IMR-90 (cell line): ENCODE measurements at regions not wholly inside any gene's neighbourhood (a gene's known extent, or its start where the extent isn't known, plus 50 kb on each side); places are given as distances from the start of the nearest gene placed in this dataset.

ENCODE experiments used
- ATAC-seq: fragments of 200-7000 bp; cut with Tn5 transposase; 2 replicates; pipeline ENCODE4 v1.9.1; 2020; ENCODE audit warnings: low read depth, mild to moderate bottlenecking, moderate library complexity
- BruUV-seq: library from RNA; stranded (reverse); fragments of 400-500 nt; replicated peaks from 2 replicates; lab custom pipeline; 2021; lab: Mats Ljungman, UMichigan
- CTCF ChIA-PET: fragments of 300-600 bp; formaldehyde crosslinking; extraction: SDS; loops from one replicate; lab custom pipeline; 2021; ENCODE audit warnings: antibody characterized with exemption; lab: Yijun Ruan, JAX
- POLR2A ChIA-PET: fragments of 300-600 bp; sonication (Branson Sonifier 250); formaldehyde crosslinking; loops from one replicate; lab custom pipeline; 2022; ENCODE audit warnings: antibody characterized with exemption; ENCODE audit not compliant: unreplicated experiment; lab: Charles Lee
- DNase-seq: peaks from one replicate; pipeline ENCODE4 v3.0.0; 2013
- H2AFZ ChIP-seq: replicated peaks from 2 replicates; pipeline ENCODE3; 2013; ENCODE audit warnings: low read length, mild to moderate bottlenecking; ENCODE audit not compliant: poor library complexity
- H2AK5ac ChIP-seq: 2 replicates; pipeline ENCODE4 v1.6.1; 2013; ENCODE audit warnings: low read depth, low read length, inconsistent platforms
- H2AK9ac ChIP-seq: replicated peaks from 2 replicates; pipeline ENCODE3; 2013; ENCODE audit warnings: mild to moderate bottlenecking, low read depth, low read length, moderate library complexity; ENCODE audit not compliant: poor library complexity
- H2BK120ac ChIP-seq: 2 replicates; pipeline ENCODE4 v1.6.1; 2013; ENCODE audit warnings: low read depth, low read length, inconsistent platforms
- H2BK15ac ChIP-seq: 3 replicates; pipeline ENCODE4 v1.6.1; 2013; ENCODE audit warnings: low read depth, low read length, inconsistent platforms
- H2BK20ac ChIP-seq: 2 replicates; pipeline ENCODE4 v1.6.1; 2013; ENCODE audit warnings: low read depth, mild to moderate bottlenecking, inconsistent platforms, low read length, moderate library complexity
- H2BK5ac ChIP-seq: 2 replicates; pipeline ENCODE4 v1.6.1; 2013; ENCODE audit warnings: mild to moderate bottlenecking, low read depth, low read length, inconsistent platforms; ENCODE audit not compliant: poor library complexity, severe bottlenecking
- H3K14ac ChIP-seq: replicated peaks from 2 replicates; pipeline ENCODE4 v1.6.1; 2013; ENCODE audit warnings: low read depth, low read length, inconsistent platforms
- H3K18ac ChIP-seq: 2 replicates; pipeline ENCODE4 v1.6.1; 2013; ENCODE audit warnings: low read depth, low read length, control low read depth
- H3K23ac ChIP-seq: 2 replicates; pipeline ENCODE4 v1.6.1; 2013; ENCODE audit warnings: low read depth, low read length, inconsistent platforms
- H3K27ac ChIP-seq: 2 replicates; pipeline ENCODE4 v1.5.1; 2013; ENCODE audit warnings: mild to moderate bottlenecking, control low read depth, low read length; ENCODE audit not compliant: insufficient read depth
- H3K27me3 ChIP-seq: 2 replicates; pipeline ENCODE4 v1.6.1; 2013; ENCODE audit warnings: low read length; ENCODE audit not compliant: control insufficient read depth, insufficient read depth
- H3K36me3 ChIP-seq: 2 replicates; pipeline ENCODE4 v1.6.1; 2013; ENCODE audit warnings: low read length, mixed read lengths; ENCODE audit not compliant: control insufficient read depth, insufficient read depth
- H3K4ac ChIP-seq: 2 replicates; pipeline ENCODE4 v1.6.1; 2013; ENCODE audit warnings: low read depth, low read length, inconsistent platforms
- H3K4me1 ChIP-seq: 2 replicates; pipeline ENCODE4 v1.6.1; 2013; ENCODE audit warnings: low read length, mixed read lengths; ENCODE audit not compliant: control insufficient read depth, insufficient read depth
- H3K4me2 ChIP-seq: 2 replicates; pipeline ENCODE4 v1.6.1; 2013; ENCODE audit warnings: low read depth, mild to moderate bottlenecking, control low read depth, low read length, moderate library complexity
- H3K4me3 ChIP-seq: 2 replicates; pipeline ENCODE4 v1.5.1; 2013; ENCODE audit warnings: low read depth, mild to moderate bottlenecking, control low read depth, low read length, moderate library complexity; ENCODE audit not compliant: insufficient read depth
- H3K56ac ChIP-seq: 2 replicates; pipeline ENCODE4 v1.6.1; 2013; ENCODE audit warnings: low read length, inconsistent platforms; ENCODE audit not compliant: insufficient read depth; ENCODE audit errors: extremely low read depth
- H3K79me1 ChIP-seq, 2 experiments: 2 replicates each; pipeline ENCODE4 v1.6.1; 2013; ENCODE audit warnings: low read length in 2 of 2, inconsistent platforms in 1 of 2, low read depth in 1 of 2
- H3K9ac ChIP-seq: 2 replicates; pipeline ENCODE4 v1.6.1; 2013; ENCODE audit warnings: low read depth, low read length, control low read depth
- H3K9me1 ChIP-seq: 2 replicates; pipeline ENCODE4 v1.6.1; 2013; ENCODE audit warnings: low read length, inconsistent platforms; ENCODE audit not compliant: insufficient read depth
- H3K9me3 ChIP-seq: 2 replicates; pipeline ENCODE4 v1.6.1; 2013; ENCODE audit warnings: low read length; ENCODE audit not compliant: control insufficient read depth, insufficient read depth
- H4K20me1 ChIP-seq: 2 replicates; pipeline ENCODE4 v1.6.1; 2013; ENCODE audit warnings: low read length, inconsistent platforms; ENCODE audit not compliant: insufficient read depth
- H4K5ac ChIP-seq: 2 replicates; pipeline ENCODE4 v1.6.1; 2013; ENCODE audit warnings: mild to moderate bottlenecking, low read depth, low read length, control low read depth
- H4K8ac ChIP-seq, 2 experiments: 2 replicates each; pipeline ENCODE4 v1.6.1; 2013; ENCODE audit warnings: low read depth in 2 of 2, low read length in 2 of 2, control low read depth in 1 of 2, inconsistent platforms in 1 of 2
- H4K91ac ChIP-seq: 2 replicates; pipeline ENCODE4 v1.6.1; 2013; ENCODE audit warnings: low read depth, low read length, inconsistent platforms; ENCODE audit not compliant: insufficient read depth
- BHLHE40 ChIP-seq: fragments of 150-350 bp; IDR thresholded peaks from 2 replicates; pipeline ENCODE4 v1.6.1; 2016; ENCODE audit warnings: mild to moderate bottlenecking, low read depth, low read length
- CEBPB ChIP-seq: IDR thresholded peaks from 2 replicates; pipeline ENCODE4 v1.6.1; 2012; ENCODE audit warnings: low read depth, low read length, improper control_type of control experiment
- CHD1 ChIP-seq: IDR thresholded peaks from 2 replicates; pipeline ENCODE4 v1.6.1; 2012; ENCODE audit warnings: low read depth, low read length, improper control_type of control experiment
- CTCF ChIP-seq: conservative IDR thresholded peaks from 2 replicates; pipeline ENCODE4 v1.5.1; 2012; ENCODE audit warnings: mild to moderate bottlenecking, low read depth, low read length, improper control_type of control experiment
- MXI1 ChIP-seq: IDR thresholded peaks from 2 replicates; pipeline ENCODE4 v1.6.1; 2012; ENCODE audit warnings: low read depth, mild to moderate bottlenecking, low read length, moderate library complexity, borderline replicate concordance
- NFE2L2 ChIP-seq: fragments of 150-350 bp; IDR thresholded peaks from 2 replicates; pipeline ENCODE4 v1.6.1; 2016; ENCODE audit warnings: low read depth, mild to moderate bottlenecking, low read length
- POLR2A ChIP-seq: IDR thresholded peaks from 2 replicates; pipeline ENCODE4 v1.6.1; 2012; ENCODE audit warnings: mild to moderate bottlenecking, low read depth, low read length
- RAD21 ChIP-seq: IDR thresholded peaks from 2 replicates; pipeline ENCODE4 v1.6.1; 2012; ENCODE audit warnings: low read length, improper control_type of control experiment
- RFX5 ChIP-seq: IDR thresholded peaks from 2 replicates; pipeline ENCODE4 v1.8.0; 2012; ENCODE audit warnings: low read depth, mild to moderate bottlenecking, low read length, moderate library complexity
- SMC3 ChIP-seq: fragments of 150-350 bp; IDR thresholded peaks from 2 replicates; pipeline ENCODE4 v1.6.1; 2016; ENCODE audit warnings: low read depth, mild to moderate bottlenecking, antibody characterized with exemption, low read length, moderate library complexity
- USF2 ChIP-seq: fragments of 150-350 bp; IDR thresholded peaks from 2 replicates; pipeline ENCODE4 v1.6.1; 2017; ENCODE audit warnings: mild to moderate bottlenecking, antibody characterized with exemption, low read length, low read depth
- WGBS, 2 experiments: methylation state at CpG; one replicate each; pipeline versions ENCODE4 v1.1.5 to v1.1.7; 2013; ENCODE audit warnings: missing lambda C conversion rate in 2 of 2; ENCODE audit not compliant: insufficient read length in 1 of 2; ENCODE audit errors: extremely low coverage in 2 of 2; 5-methylcytosine and 5-hydroxymethylcytosine counted together
- dilution Hi-C: fragments of 300-500 bp; cut with HindIII; formaldehyde crosslinking; loops from one replicate; pipeline ENCODE4 v1.14.3; 2018; ENCODE audit warnings: low sequenced_read_pairs; ENCODE audit not compliant: unreplicated experiment
- in situ Hi-C: fragments of 300-500 bp; cut with MboI; formaldehyde crosslinking; loops from 3 replicates; pipeline ENCODE4 v1.14.3; 2019; ENCODE audit warnings: low sequenced_read_pairs, inconsistent platforms, mixed read lengths
- intact Hi-C: fragments of 100-400 bp; cut with micrococcal nuclease; formaldehyde crosslinking; loops from 2 replicates; pipeline ENCODE4 v1.10.0; 2022

- Histone ChIP-seq H3K4ac (no peak overlapping the region), H2AK9ac (no peak overlapping the region), H2AFZ (no peak overlapping the region), H3K36me3 (no peaks in the 10 kb centered on the region), H3K27ac (no peak overlapping the region), H3K9me1 (0 out of 2 replicates have a peak, but pooled peaks cover 4% of the 10 kb centered on the region), H3K4me1 (no peaks in the 10 kb centered on the region; the same call in 1 of the 2 replicates), H2AK5ac (no peak overlapping the region), H3K4me2 (no peak overlapping the region), H3K27me3 (0 out of 2 replicates have a peak, but pooled peaks cover 2% of the 10 kb centered on the region), H2BK20ac (no peak overlapping the region), H3K18ac (no peak overlapping the region), H4K5ac (no peak overlapping the region), H3K9me3 (no peaks in the 10 kb centered on the region), H3K9ac (no peak overlapping the region), H3K4me3 (no peak overlapping the region), H3K79me1 (no peaks in the 10 kb centered on the region), H2BK5ac (no peak overlapping the region), H3K14ac (no peak overlapping the region), H4K91ac (no peak overlapping the region), H4K20me1 (no peaks in the 10 kb centered on the region), H3K56ac (no peak overlapping the region), H2BK15ac (no peak overlapping the region), H2BK120ac (no peak overlapping the region), H4K8ac (no peak overlapping the region), H3K23ac (no peak overlapping the region)
- CTCF ChIA-PET = no interaction called here
- POLR2A ChIA-PET = no interaction called here
- WGBS, 2 experiments = no CpG with 5 or more reads among the region's 1 CpG
- BruUV-seq = no TSS peak
- in situ Hi-C loops = loop anchor here (10.0 to 25.0 kb wide), 2 partner anchors 57 to 155 kb away; no protein-coding TSS in a partner anchor
- DNase-seq (no peak), ATAC-seq (no peak)
- intact Hi-C loops = no loop called here
- dilution Hi-C loops = no loop called here
- TF ChIP-seq CHD1 (no peak), CTCF (no peak), RFX5 (no peak), MXI1 (no peak), USF2 (no peak), POLR2A (no peak), CEBPB (no peak), SMC3 (no peak), RAD21 (no peak), BHLHE40 (no peak), NFE2L2 (no peak)
Observed at GRCh38 chr9:105141976-105142250, 102.5 kb upstream of the SLC44A1 start.
